ENCODE measurements at regions not wholly inside any gene's neighbourhood (a gene's known extent, or its start where the extent isn't known, plus 50 kb on each side); places are given as distances from the start of the nearest gene placed in this dataset.

GRCh38 chr17:79434215-79434614, 176.6 kb downstream of the RBFOX3 start:
- TF ChIP-seq POLR2A (IDR thresholded peaks at IDR 0.05) (no peak), CTCF (IDR thresholded peaks at IDR 0.05) (no peak)

All from tibial nerve (tissue), 3 donors.